GM12878 (cell line): ENCODE measurements at regions not wholly inside any gene's neighbourhood (a gene's known extent, or its start where the extent isn't known, plus 50 kb on each side); places are given as distances from the start of the nearest gene placed in this dataset.

Experiments
- CBX3 ChIP-seq: fragments of 200-600 bp; sonication (generic); IDR thresholded peaks from 2 replicates; pipeline ENCODE4 v1.6.1; 2016; ENCODE audit warnings: low read depth, borderline replicate concordance
- EZH2 ChIP-seq: IDR thresholded peaks from 2 replicates; pipeline ENCODE4 v1.6.1; 2012; ENCODE audit warnings: low read depth, mild to moderate bottlenecking, control low read depth, inconsistent platforms, low read length, borderline replicate concordance; ENCODE audit not compliant: control insufficient read depth
- POLR2A ChIP-seq: IDR thresholded peaks from 2 replicates; pipeline ENCODE4 v1.6.1; 2011; ENCODE audit warnings: low read depth, mild to moderate bottlenecking, low read length
- SRF ChIP-seq, 2 experiments: IDR thresholded peaks; 2 replicates each; pipeline ENCODE4 v1.6.1; 2011; ENCODE audit warnings: low read depth in 2 of 2, low read length in 2 of 2, mild to moderate bottlenecking in 1 of 2, moderate library complexity in 1 of 2
- TAF1 ChIP-seq: IDR thresholded peaks from 2 replicates; pipeline ENCODE4 v1.6.1; 2011; ENCODE audit warnings: mild to moderate bottlenecking, low read depth, low read length, borderline replicate concordance
- TCF12 ChIP-seq: IDR thresholded peaks from 2 replicates; pipeline ENCODE4 v1.6.1; 2011; ENCODE audit warnings: low read depth, mild to moderate bottlenecking, low read length
- USF2 ChIP-seq: IDR thresholded peaks from 2 replicates; pipeline ENCODE4 v1.6.1; 2011; ENCODE audit warnings: low read depth, low read length, improper control_type of control experiment, borderline replicate concordance
- ZBTB33 ChIP-seq: fragments of 450-650 bp; IDR thresholded peaks from 2 replicates; pipeline ENCODE4 v1.6.1; 2017; ENCODE audit warnings: mild to moderate bottlenecking

GRCh38 chr9:120184266-120184665, 395.7 kb downstream of the CDK5RAP2 start:
- no peak for TF ChIP-seq TCF12
- no peak for TF ChIP-seq POLR2A
- no peak for TF ChIP-seq EZH2
- TF ChIP-seq TAF1, result no peak
- TF ChIP-seq CBX3, result no peak
- TF ChIP-seq SRF (IDR thresholded peaks at IDR 0.05; ENCODE audit: low read depth in 2 of 2, low read length in 2 of 2), result no peak
- no peak for TF ChIP-seq USF2
- no peak for TF ChIP-seq ZBTB33
